SK-N-SH treated with all-trans-retinoic acid at 6 μM for 48 hours (cell line): ENCODE measurements at regions not wholly inside any gene's neighbourhood (a gene's known extent, or its start where the extent isn't known, plus 50 kb on each side); places are given as distances from the start of the nearest gene placed in this dataset.
"Not testable (repeated sequence)": the region's sequence is repeated elsewhere in the genome, so short reads cannot be mapped to it uniquely, and the experiment has no call there.

Experiments used
- ATAC-seq: fragments of 200-7000 bp; cut with Tn5 transposase; 3 replicates; pipeline ENCODE4 v1.9.1; 2020; ENCODE audit warnings: mild to moderate bottlenecking, moderate library complexity
- ARNTL ChIP-seq: fragments of 450-650 bp; formaldehyde crosslinking; IDR thresholded peaks from 2 replicates; pipeline ENCODE4 v1.5.0; 2020; ENCODE audit warnings: low read depth, mild to moderate bottlenecking, moderate library complexity, borderline replicate concordance
- BACH2 ChIP-seq: fragments of 250-450 bp; sonication (Bioruptor Pico); IDR thresholded peaks from 2 replicates; pipeline ENCODE4 v1.9.0; 2021; ENCODE audit warnings: mild to moderate bottlenecking, borderline replicate concordance
- CSDC2 ChIP-seq: fragments of 250-450 bp; sonication (Bioruptor Pico); IDR thresholded peaks from 2 replicates; pipeline ENCODE4 v1.5.0; 2020; ENCODE audit warnings: mild to moderate bottlenecking, moderate library complexity
- ESRRG ChIP-seq: fragments of 250-450 bp; sonication (Bioruptor Pico); IDR thresholded peaks from 2 replicates; pipeline ENCODE4 v1.6.1; 2021; ENCODE audit warnings: mild to moderate bottlenecking
- GLIS3 ChIP-seq: fragments of 250-450 bp; sonication (Bioruptor Pico); IDR thresholded peaks from 2 replicates; pipeline ENCODE4 v1.5.0; 2020; ENCODE audit warnings: mild to moderate bottlenecking, moderate library complexity
- ISL1 ChIP-seq: fragments of 250-450 bp; sonication (Bioruptor Pico); IDR thresholded peaks from 2 replicates; pipeline ENCODE4 v2.1.2; 2022; ENCODE audit warnings: mild to moderate bottlenecking, moderate library complexity
- OSR1 ChIP-seq: fragments of 250-450 bp; sonication (Bioruptor Pico); IDR thresholded peaks from 2 replicates; pipeline ENCODE4 v1.8.0; 2022; ENCODE audit warnings: moderate library complexity, mild to moderate bottlenecking, inconsistent platforms
- PPARA ChIP-seq: fragments of 250-450 bp; sonication (Bioruptor Pico); IDR thresholded peaks from 2 replicates; pipeline ENCODE4 v1.5.0; 2020; ENCODE audit warnings: mild to moderate bottlenecking, borderline replicate concordance
- RARB ChIP-seq: fragments of 250-450 bp; sonication (Bioruptor Pico); IDR thresholded peaks from 2 replicates; pipeline ENCODE4 v1.8.0; 2021; ENCODE audit warnings: mild to moderate bottlenecking, moderate library complexity
- SNAI2 ChIP-seq: fragments of 250-450 bp; sonication (Bioruptor Pico); IDR thresholded peaks from 2 replicates; pipeline ENCODE4 v1.5.0; 2020; ENCODE audit warnings: mild to moderate bottlenecking, moderate library complexity
- TCF4 ChIP-seq: fragments of 250-450 bp; sonication (Bioruptor Pico); IDR thresholded peaks from 2 replicates; pipeline ENCODE4 v1.8.0; 2021; ENCODE audit warnings: mild to moderate bottlenecking, moderate library complexity, borderline replicate concordance
- TOX ChIP-seq: fragments of 250-450 bp; sonication (Bioruptor Pico); IDR thresholded peaks from 2 replicates; pipeline ENCODE4 v1.8.0; 2021; ENCODE audit warnings: mild to moderate bottlenecking, moderate library complexity, borderline replicate concordance
- ZC3H10 ChIP-seq: fragments of 250-450 bp; sonication (Bioruptor Pico); IDR thresholded peaks from 2 replicates; pipeline ENCODE4 v1.5.1; 2021; ENCODE audit warnings: mild to moderate bottlenecking, moderate library complexity
- ZFP3 ChIP-seq: fragments of 250-450 bp; sonication (Bioruptor Pico); IDR thresholded peaks from 2 replicates; pipeline ENCODE4 v1.5.0; 2020; ENCODE audit warnings: mild to moderate bottlenecking, moderate library complexity
- ZFP30 ChIP-seq: fragments of 450-650 bp; formaldehyde crosslinking; IDR thresholded peaks from 2 replicates; pipeline ENCODE4 v1.5.0; 2022; ENCODE audit warnings: mild to moderate bottlenecking, moderate library complexity
- ZNF565 ChIP-seq: fragments of 450-650 bp; formaldehyde crosslinking; conservative IDR thresholded peaks from 2 replicates; pipeline ENCODE4 v1.5.0; 2020; ENCODE audit warnings: low read depth, mild to moderate bottlenecking, moderate library complexity
- ZNF70 ChIP-seq: fragments of 450-650 bp; formaldehyde crosslinking; IDR thresholded peaks from 2 replicates; pipeline ENCODE4 v1.5.0; 2020; ENCODE audit warnings: mild to moderate bottlenecking, moderate library complexity
- ZNF8 ChIP-seq: fragments of 450-650 bp; formaldehyde crosslinking; IDR thresholded peaks from 2 replicates; pipeline ENCODE4 v1.5.0; 2020; ENCODE audit warnings: mild to moderate bottlenecking, moderate library complexity
- TF ChIP-seq, protein P1 (sequence below): fragments of 250-450 bp; sonication (Bioruptor Pico); IDR thresholded peaks from 2 replicates; pipeline ENCODE4 v1.8.0; 2020; ENCODE audit warnings: mild to moderate bottlenecking, moderate library complexity, borderline replicate concordance
- TF ChIP-seq, protein P2 (sequence below): fragments of 250-450 bp; sonication (Bioruptor Pico); IDR thresholded peaks from 2 replicates; pipeline ENCODE4 v1.8.0; 2021; ENCODE audit warnings: low read depth, mild to moderate bottlenecking, moderate library complexity, borderline replicate concordance
- TF ChIP-seq, protein P3 (sequence below): fragments of 250-450 bp; sonication (Bioruptor Pico); IDR thresholded peaks from 2 replicates; pipeline ENCODE4 v1.5.0; 2020; ENCODE audit warnings: mild to moderate bottlenecking, moderate library complexity
- TF ChIP-seq, protein P4 (sequence below): fragments of 250-450 bp; sonication (Bioruptor Pico); IDR thresholded peaks from 2 replicates; pipeline ENCODE4 v1.5.1; 2020; ENCODE audit warnings: low read depth, mild to moderate bottlenecking, moderate library complexity
- TF ChIP-seq, protein P5 (sequence below): fragments of 250-450 bp; sonication (Bioruptor Pico); IDR thresholded peaks from 2 replicates; pipeline ENCODE4 v1.5.1; 2021; ENCODE audit warnings: mild to moderate bottlenecking, moderate library complexity

DNA sequence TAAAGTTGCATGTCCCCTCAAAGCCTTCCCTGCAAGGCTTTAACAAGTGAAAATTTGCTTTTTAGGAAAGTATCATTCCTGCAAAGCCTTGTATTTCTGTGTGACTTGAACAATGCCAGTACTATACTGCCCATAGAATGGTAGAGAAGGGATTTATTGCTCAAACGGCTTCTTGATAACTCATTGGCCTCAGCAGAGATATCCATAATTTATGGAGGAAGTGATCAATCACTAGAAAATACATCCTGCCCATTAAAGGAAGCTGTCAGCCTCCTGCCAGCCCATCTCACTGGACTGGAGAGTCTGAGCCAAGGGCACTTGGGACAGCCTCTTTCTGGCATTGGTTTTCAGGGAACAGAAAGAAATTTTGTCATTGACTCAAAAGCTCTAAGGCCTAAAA lies 152.6 kb downstream of the XPNPEP1 start:
- TF ChIP-seq ZNF565 = no peak
- TF ChIP-seq RARB (CRISPR knock-in tag) = no peak
- TF ChIP-seq CSDC2 = no peak
- TF ChIP-seq ZFP30 = no peak
- no peak for TF ChIP-seq PPARA (CRISPR knock-in tag)
- ATAC-seq = no peak

DNA sequence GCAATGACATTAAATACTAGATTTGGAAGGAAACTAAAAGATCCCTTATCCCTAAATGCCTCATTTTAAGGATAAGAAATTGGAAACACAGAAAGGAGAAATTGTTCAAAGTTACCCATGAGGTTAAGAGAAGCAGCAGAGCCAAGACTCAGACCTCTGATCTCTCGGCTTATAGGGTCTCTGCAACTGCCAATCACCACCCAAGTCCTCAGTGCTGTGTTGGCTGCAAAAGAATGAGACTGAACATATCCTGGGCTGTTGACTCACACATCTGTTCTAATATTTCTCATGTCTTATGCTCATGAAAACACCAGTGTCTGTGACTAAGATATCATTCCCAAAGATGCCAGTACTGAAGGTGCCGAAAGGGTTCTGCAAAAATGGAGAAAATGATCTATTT lies 153.3 kb downstream of the XPNPEP1 start:
- TF ChIP-seq ZFP30 (no peak), GLIS3 (CRISPR knock-in tag) (no peak), ZNF70 (CRISPR knock-in tag) (no peak), RARB (CRISPR knock-in tag) (no peak), ISL1 (no peak), SNAI2 (CRISPR knock-in tag) (no peak), TCF4 (CRISPR knock-in tag) (no peak), ESRRG (CRISPR knock-in tag) (no peak)
- ATAC-seq = no peak

DNA sequence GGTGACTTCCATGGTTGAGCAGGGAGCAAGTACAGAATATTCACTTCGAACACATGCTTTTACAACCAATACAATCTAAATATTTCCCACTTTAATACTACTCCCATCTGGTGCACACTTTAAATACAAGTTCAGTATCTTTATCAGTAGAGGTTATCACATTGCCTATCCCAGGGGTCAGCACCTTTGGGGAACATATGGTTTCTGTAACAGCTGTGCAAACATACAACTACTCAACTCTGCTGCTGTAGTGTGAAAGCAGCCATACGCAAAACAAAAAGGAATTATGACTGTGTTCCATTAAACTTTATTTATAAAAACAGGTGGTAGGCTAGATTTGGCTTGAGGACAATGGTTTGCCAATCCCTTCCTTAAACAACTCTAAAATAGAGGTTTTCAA lies 157.5 kb downstream of the XPNPEP1 start:
- TF ChIP-seq ZNF8 (CRISPR knock-in tag) = no peak
- TF ChIP-seq SNAI2 (CRISPR knock-in tag) = no peak
- TF ChIP-seq, protein P1, sequence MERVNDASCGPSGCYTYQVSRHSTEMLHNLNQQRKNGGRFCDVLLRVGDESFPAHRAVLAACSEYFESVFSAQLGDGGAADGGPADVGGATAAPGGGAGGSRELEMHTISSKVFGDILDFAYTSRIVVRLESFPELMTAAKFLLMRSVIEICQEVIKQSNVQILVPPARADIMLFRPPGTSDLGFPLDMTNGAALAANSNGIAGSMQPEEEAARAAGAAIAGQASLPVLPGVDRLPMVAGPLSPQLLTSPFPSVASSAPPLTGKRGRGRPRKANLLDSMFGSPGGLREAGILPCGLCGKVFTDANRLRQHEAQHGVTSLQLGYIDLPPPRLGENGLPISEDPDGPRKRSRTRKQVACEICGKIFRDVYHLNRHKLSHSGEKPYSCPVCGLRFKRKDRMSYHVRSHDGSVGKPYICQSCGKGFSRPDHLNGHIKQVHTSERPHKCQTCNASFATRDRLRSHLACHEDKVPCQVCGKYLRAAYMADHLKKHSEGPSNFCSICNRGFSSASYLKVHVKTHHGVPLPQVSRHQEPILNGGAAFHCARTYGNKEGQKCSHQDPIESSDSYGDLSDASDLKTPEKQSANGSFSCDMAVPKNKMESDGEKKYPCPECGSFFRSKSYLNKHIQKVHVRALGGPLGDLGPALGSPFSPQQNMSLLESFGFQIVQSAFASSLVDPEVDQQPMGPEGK (CRISPR knock-in tag) = no peak
- no peak for TF ChIP-seq ISL1
- TF ChIP-seq, protein P2, sequence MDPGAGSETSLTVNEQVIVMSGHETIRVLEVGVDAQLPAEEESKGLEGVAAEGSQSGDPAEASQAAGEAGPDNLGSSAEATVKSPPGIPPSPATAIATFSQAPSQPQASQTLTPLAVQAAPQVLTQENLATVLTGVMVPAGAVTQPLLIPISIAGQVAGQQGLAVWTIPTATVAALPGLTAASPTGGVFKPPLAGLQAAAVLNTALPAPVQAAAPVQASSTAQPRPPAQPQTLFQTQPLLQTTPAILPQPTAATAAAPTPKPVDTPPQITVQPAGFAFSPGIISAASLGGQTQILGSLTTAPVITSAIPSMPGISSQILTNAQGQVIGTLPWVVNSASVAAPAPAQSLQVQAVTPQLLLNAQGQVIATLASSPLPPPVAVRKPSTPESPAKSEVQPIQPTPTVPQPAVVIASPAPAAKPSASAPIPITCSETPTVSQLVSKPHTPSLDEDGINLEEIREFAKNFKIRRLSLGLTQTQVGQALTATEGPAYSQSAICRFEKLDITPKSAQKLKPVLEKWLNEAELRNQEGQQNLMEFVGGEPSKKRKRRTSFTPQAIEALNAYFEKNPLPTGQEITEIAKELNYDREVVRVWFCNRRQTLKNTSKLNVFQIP = no peak
- no peak for TF ChIP-seq OSR1
- TF ChIP-seq ZNF565 = no peak
- no peak for TF ChIP-seq ARNTL (CRISPR knock-in tag)
- no peak for TF ChIP-seq RARB (CRISPR knock-in tag)
- TF ChIP-seq BACH2 (CRISPR knock-in tag) = no peak
- TF ChIP-seq ESRRG (CRISPR knock-in tag) = no peak
- no peak for ATAC-seq

DNA sequence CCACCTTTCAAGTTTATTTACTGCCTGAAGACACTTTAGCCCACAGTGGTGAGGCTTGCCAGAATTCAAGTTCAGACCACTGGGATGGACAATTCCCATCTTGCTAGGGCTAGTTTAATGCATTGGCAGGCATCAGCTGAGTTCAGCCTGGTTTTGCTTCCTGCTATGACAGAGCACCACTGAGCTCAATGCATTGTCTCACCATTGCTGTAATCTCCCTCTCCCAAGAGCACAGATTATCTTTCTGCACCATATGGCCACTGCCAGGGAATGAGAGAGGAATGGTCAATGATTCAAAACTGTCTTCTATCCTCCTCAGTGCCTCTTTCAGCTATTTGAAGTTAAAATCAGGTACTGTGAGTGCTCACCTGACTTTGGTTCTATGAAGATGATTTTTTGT lies 160.8 kb downstream of the XPNPEP1 start:
- TF ChIP-seq GLIS3 (CRISPR knock-in tag) (no peak), ZFP30 (no peak), CSDC2 (no peak), TCF4 (CRISPR knock-in tag) (no peak), OSR1 (no peak), BACH2 (CRISPR knock-in tag) (no peak), ZFP3 (CRISPR knock-in tag) (no peak), ZNF565 (no peak), ISL1 (no peak), SNAI2 (CRISPR knock-in tag) (no peak), TOX (no peak), PPARA (CRISPR knock-in tag) (no peak), ZC3H10 (no peak)
- TF ChIP-seq, protein P3, sequence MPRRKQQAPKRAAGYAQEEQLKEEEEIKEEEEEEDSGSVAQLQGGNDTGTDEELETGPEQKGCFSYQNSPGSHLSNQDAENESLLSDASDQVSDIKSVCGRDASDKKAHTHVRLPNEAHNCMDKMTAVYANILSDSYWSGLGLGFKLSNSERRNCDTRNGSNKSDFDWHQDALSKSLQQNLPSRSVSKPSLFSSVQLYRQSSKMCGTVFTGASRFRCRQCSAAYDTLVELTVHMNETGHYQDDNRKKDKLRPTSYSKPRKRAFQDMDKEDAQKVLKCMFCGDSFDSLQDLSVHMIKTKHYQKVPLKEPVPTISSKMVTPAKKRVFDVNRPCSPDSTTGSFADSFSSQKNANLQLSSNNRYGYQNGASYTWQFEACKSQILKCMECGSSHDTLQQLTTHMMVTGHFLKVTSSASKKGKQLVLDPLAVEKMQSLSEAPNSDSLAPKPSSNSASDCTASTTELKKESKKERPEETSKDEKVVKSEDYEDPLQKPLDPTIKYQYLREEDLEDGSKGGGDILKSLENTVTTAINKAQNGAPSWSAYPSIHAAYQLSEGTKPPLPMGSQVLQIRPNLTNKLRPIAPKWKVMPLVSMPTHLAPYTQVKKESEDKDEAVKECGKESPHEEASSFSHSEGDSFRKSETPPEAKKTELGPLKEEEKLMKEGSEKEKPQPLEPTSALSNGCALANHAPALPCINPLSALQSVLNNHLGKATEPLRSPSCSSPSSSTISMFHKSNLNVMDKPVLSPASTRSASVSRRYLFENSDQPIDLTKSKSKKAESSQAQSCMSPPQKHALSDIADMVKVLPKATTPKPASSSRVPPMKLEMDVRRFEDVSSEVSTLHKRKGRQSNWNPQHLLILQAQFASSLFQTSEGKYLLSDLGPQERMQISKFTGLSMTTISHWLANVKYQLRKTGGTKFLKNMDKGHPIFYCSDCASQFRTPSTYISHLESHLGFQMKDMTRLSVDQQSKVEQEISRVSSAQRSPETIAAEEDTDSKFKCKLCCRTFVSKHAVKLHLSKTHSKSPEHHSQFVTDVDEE (CRISPR knock-in tag) = no peak
- TF ChIP-seq, protein P1 (CRISPR knock-in tag) = no peak
- TF ChIP-seq, protein P4, sequence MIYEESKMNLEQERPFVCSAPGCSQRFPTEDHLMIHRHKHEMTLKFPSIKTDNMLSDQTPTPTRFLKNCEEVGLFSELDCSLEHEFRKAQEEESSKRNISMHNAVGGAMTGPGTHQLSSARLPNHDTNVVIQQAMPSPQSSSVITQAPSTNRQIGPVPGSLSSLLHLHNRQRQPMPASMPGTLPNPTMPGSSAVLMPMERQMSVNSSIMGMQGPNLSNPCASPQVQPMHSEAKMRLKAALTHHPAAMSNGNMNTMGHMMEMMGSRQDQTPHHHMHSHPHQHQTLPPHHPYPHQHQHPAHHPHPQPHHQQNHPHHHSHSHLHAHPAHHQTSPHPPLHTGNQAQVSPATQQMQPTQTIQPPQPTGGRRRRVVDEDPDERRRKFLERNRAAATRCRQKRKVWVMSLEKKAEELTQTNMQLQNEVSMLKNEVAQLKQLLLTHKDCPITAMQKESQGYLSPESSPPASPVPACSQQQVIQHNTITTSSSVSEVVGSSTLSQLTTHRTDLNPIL (CRISPR knock-in tag) = no peak
- TF ChIP-seq, protein P5, sequence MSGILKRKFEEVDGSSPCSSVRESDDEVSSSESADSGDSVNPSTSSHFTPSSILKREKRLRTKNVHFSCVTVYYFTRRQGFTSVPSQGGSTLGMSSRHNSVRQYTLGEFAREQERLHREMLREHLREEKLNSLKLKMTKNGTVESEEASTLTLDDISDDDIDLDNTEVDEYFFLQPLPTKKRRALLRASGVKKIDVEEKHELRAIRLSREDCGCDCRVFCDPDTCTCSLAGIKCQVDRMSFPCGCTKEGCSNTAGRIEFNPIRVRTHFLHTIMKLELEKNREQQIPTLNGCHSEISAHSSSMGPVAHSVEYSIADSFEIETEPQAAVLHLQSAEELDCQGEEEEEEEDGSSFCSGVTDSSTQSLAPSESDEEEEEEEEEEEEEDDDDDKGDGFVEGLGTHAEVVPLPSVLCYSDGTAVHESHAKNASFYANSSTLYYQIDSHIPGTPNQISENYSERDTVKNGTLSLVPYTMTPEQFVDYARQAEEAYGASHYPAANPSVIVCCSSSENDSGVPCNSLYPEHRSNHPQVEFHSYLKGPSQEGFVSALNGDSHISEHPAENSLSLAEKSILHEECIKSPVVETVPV (CRISPR knock-in tag) = no peak

DNA sequence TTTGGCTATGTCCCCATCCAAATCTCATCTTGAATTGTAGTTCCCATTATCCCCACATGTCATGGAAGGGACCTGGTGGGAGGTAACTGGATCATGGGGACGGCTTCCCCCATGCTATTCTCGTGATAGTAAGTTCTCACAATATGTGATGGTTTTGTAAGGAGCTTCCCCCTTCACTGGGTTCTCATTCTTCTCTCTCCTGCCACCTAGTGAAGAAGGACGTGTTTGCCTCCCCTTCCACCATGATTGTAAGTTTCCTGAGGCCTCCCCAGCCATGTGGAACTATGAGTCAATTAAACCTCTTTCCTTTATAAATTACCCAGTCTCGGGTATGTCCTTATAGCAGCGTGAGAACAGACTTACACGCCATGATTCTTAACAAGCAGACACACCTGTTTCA lies 165.6 kb downstream of the XPNPEP1 start:
- ATAC-seq = not testable (repeated sequence)

More for the DNA sequence above, 160.8 kb downstream of the XPNPEP1 start:
- no peak for ATAC-seq
